GM18508 (cell line): ENCODE measurements at regions not wholly inside any gene's neighbourhood (a gene's known extent, or its start where the extent isn't known, plus 50 kb on each side); places are given as distances from the start of the nearest gene placed in this dataset.

Experiments
- ATAC-seq: cut with Tn5 transposase; IDR thresholded peaks from one replicate; pipeline ENCODE4 v1.9.1; 2021; ENCODE audit warnings: moderate number of reproducible peaks; ENCODE audit not compliant: insufficient read depth, unreplicated experiment

GRCh38 chr13:29911781-29912418 is 61.5 kb upstream of the UBL3 start:
- ATAC-seq, result no peak

DNA sequence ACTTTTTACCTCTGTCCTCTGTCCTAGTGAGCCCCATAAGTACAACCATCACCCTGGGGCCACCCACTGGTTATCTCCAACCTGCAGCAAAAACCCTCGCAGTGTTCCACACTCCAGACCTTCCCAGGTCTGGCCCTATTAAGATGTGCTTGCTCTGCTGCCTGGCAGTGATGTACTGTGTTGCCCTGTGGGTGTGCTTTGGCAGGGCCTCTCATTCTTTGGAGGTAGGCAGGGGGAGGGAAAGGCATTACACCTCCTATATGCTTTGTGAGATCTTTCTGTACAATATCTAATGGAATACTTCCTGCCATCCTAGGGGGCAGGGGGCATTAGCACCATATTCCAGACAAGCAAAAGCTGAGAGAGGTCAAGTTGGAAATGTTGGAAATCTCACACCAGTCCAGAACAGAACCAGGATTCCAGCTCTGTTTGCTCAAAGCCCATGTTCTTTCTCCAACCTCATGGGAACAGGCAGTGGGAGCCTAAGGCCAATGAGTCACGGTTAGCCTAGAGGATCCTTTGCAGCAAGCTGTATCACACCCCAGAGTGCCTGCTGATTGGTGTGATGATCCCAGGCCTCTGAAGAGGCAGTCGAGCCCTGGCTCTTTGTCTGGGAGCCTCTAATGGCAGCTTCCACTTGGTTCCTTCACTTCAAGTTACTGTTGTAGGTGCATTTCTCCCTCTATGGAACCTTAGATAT is 59.7 kb upstream of the UBL3 start:
- ATAC-seq, result no peak

GRCh38 chr13:29909081-29909730 is 58.8 kb upstream of the UBL3 start:
- no peak for ATAC-seq

- no peak for ATAC-seq
Observed at GRCh38 chr13:29908416-29909080, 58.1 kb upstream of the UBL3 start.

GRCh38 chr13:29907670-29908069 is 57.3 kb upstream of the UBL3 start:
- no peak for ATAC-seq

GRCh38 chr13:29906432-29907011 is 56.1 kb upstream of the UBL3 start:
- ATAC-seq, result no peak

- ATAC-seq, result no peak
Observed at GRCh38 chr13:29905845-29906244, 55.4 kb upstream of the UBL3 start.

DNA sequence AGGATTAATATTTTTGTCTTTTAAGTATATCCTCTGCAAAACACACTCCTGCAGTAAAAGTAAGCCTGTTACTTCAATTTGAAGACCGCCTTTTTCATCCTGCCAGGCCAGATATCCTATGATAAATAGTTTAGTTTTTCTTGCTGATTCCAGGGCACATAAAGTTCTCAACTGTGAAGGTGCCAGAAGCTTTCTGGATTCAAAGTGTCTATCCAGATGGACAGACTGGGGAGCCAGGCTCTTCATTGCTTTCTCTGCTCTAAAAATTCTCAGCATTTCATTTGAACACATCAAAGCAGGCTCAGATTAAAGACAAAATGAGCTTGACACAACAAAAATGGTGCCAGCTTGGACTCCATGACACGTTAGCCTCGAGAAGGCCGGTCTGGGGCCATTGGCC is 53.6 kb upstream of the UBL3 start:
- ATAC-seq, result no peak

DNA sequence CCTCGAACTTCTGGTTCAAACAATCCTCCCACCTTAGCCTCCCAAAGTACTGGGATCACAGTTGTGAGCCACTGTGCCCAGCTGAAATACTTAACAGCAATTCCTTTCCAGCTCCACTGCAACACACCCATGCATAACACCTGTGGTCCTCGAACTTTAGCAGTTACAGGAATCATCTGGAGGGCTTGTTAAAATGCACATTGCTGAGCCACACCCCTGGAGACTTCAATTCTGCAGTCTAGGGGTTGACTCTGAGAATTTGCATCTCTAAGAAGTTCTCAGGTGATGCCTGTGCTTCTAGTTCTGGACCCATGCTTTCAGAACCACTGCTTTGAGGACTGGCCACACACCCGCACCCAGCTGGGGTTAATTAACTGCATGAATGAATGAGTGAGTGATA is 53.1 kb upstream of the UBL3 start:
- ATAC-seq, result no peak

GRCh38 chr13:29902632-29903305 is 52.4 kb upstream of the UBL3 start:
- no peak for ATAC-seq

DNA sequence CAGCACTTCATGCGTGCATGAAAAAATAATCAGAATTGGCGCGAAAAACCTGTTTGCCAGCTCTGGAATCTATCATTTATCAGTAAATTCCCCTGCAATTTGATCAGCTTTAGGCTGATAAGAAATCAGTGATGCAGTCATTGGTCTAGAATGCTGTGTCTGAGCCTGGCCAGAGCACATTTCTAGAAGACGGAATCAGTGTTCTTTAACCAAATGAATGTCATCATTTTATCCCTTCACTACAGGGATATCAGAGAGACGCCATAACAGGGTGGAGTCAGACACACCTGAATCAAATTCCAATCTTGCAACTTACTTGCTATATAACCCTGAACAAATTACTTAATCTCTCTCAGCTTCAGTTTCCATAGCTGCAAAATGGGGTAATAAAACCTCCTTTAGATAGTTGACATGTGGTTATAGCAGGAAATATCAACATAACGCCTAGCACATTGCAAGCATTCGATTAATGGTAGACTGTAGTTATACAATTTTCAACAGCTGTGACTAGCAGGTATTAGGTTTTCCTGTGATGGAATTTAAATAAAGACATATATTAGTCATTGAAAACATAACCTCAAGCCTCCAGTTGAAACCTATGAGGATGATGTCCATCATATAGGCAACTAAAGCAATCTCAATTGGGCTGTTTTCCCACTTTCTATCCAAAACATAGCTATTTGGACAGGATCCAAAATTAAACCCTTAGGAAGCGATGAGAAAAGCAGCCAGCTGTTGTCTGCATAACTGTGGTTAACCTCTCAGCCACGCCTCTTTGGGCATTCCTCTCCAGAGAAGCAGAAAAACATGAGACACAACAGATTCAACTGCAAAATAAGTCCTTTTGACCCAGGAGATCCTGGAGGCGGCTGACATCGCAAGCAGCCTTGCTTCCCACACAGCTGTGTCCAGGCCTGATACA is 51.6 kb upstream of the UBL3 start:
- ATAC-seq, result no peak
